Colonic mucosa (tissue), 4 donors: ENCODE measurements at regions not wholly inside any gene's neighbourhood (a gene's known extent, or its start where the extent isn't known, plus 50 kb on each side); places are given as distances from the start of the nearest gene placed in this dataset.

Source experiments
- DNase-seq: peaks from one replicate; pipeline ENCODE4 v3.0.0-alpha.2; 2020
- H3K27ac ChIP-seq: fragments of 200-600 bp; one replicate; pipeline ENCODE4 v1.8.0; 2021
- H3K27me3 ChIP-seq: fragments of 200-600 bp; one replicate; pipeline ENCODE4 v1.8.0; 2021
- H3K36me3 ChIP-seq: fragments of 200-600 bp; one replicate; pipeline ENCODE4 v1.8.0; 2021
- H3K4me1 ChIP-seq: fragments of 200-600 bp; one replicate; pipeline ENCODE4 v1.8.0; 2021; ENCODE audit warnings: mild to moderate bottlenecking
- H3K4me3 ChIP-seq: fragments of 200-600 bp; one replicate; pipeline ENCODE4 v1.8.0; 2021
- H3K9ac ChIP-seq, 2 donors: one replicate each; pipeline ENCODE4 v1.7.0; 2013; ENCODE audit warnings: control low read depth in 2 of 2, low read depth in 2 of 2, low read length in 2 of 2
- H3K9me3 ChIP-seq: fragments of 200-600 bp; one replicate; pipeline ENCODE4 v1.8.0; 2021
- CTCF ChIP-seq: fragments of 200-600 bp; IDR thresholded peaks from one replicate; pipeline ENCODE4 v1.8.0; 2022; ENCODE audit warnings: antibody characterized with exemption, mild to moderate bottlenecking
- intact Hi-C: fragments of 100-400 bp; cut with DNase I; formaldehyde crosslinking; loops from one replicate; pipeline ENCODE4 v1.14.1; 2022
- donor health status: healthy.
- donor health status: DM: no; HTN: no; CAD: no.
- donor health status: DM: no; HTN: no; CAD: no.

- Histone ChIP-seq H3K36me3 (no peaks in the 10 kb centered on the region), H3K9ac (peak overlapping the region in 1 of 2 donors; percentile 34), H3K4me3 (no peak overlapping the region), H3K4me1 (peaks cover 8% of the 10 kb centered on the region), H3K27ac (peak overlapping the region; percentile 4), H3K27me3 (no peaks in the 10 kb centered on the region), H3K9me3 (no peaks in the 10 kb centered on the region)
- DNase-seq = no peak
- intact Hi-C loops = no loop called here
- no peak for TF ChIP-seq CTCF
These were observed 215.8 kb upstream of the RREB1 start for GRCh38 chr6:6891949-6892461.

GRCh38 chr6:6892744-6893583, 214.8 kb upstream of the RREB1 start:
- H3K9me3 ChIP-seq = no peaks in the 10 kb centered on the region
- no peaks in the 10 kb centered on the region for H3K27me3 ChIP-seq
- no peak overlapping the region for H3K4me3 ChIP-seq
- peaks cover 8% of the 10 kb centered on the region for H3K4me1 ChIP-seq
- H3K27ac ChIP-seq = no peak overlapping the region
- no peaks in the 10 kb centered on the region for H3K36me3 ChIP-seq
- intact Hi-C loops = no loop called here
- no peak overlapping the region for H3K9ac ChIP-seq
- no peak for DNase-seq
- no peak for TF ChIP-seq CTCF

- Histone ChIP-seq H3K36me3 (no peaks in the 10 kb centered on the region), H3K4me1 (peaks cover 8% of the 10 kb centered on the region), H3K27ac (no peak overlapping the region), H3K27me3 (no peaks in the 10 kb centered on the region), H3K4me3 (no peak overlapping the region), H3K9me3 (no peaks in the 10 kb centered on the region), H3K9ac (no peak overlapping the region)
- intact Hi-C loops = no loop called here
- DNase-seq = no peak
- no peak for TF ChIP-seq CTCF
These were observed 214.1 kb upstream of the RREB1 start for GRCh38 chr6:6893701-6894100.

- DNase-seq = no peak
- no peak for TF ChIP-seq CTCF
- H3K4me1 ChIP-seq = peaks cover under 1% of the 10 kb centered on the region
- H3K36me3 ChIP-seq = no peaks in the 10 kb centered on the region
- no peaks in the 10 kb centered on the region for H3K9me3 ChIP-seq
- no peaks in the 10 kb centered on the region for H3K27me3 ChIP-seq
- no peak overlapping the region for H3K27ac ChIP-seq
- no peak overlapping the region for H3K9ac ChIP-seq
- intact Hi-C loops = no loop called here
- no peak overlapping the region for H3K4me3 ChIP-seq
These were observed 211.8 kb upstream of the RREB1 start for GRCh38 chr6:6895929-6896328.

- intact Hi-C loops = no loop called here
These were observed 210.6 kb upstream of the RREB1 start for GRCh38 chr6:6897140-6897539.

More at GRCh38 chr6:6897140-6897539, 210.6 kb upstream of the RREB1 start:
- Histone ChIP-seq H3K4me1 (no peaks in the 10 kb centered on the region), H3K9ac (no peak overlapping the region), H3K27me3 (no peaks in the 10 kb centered on the region), H3K36me3 (no peaks in the 10 kb centered on the region), H3K27ac (no peak overlapping the region), H3K9me3 (no peaks in the 10 kb centered on the region), H3K4me3 (no peak overlapping the region)
- TF ChIP-seq CTCF = no peak
- no peak for DNase-seq
